A549 (cell line): ENCODE measurements at regions not wholly inside any gene's neighbourhood (a gene's known extent, or its start where the extent isn't known, plus 50 kb on each side); places are given as distances from the start of the nearest gene placed in this dataset.
"Not testable (repeated sequence)": the region's sequence is repeated elsewhere in the genome, so short reads cannot be mapped to it uniquely, and the experiment has no call there.

Experiments used
- ATAC-seq, 2 experiments: fragments of 200-7000 bp in 1 of 2; fragments of >200 bp in 1 of 2; cut with Nextera tagmentation in 1 of 2; cut with Tn5 transposase in 1 of 2; 3 replicates each; pipeline versions ENCODE4 v1.8.0 to v1.9.1; 2018 to 2020; ENCODE audit warnings: mild to moderate bottlenecking in 1 of 2, moderate library complexity in 1 of 2
- CTCF ChIA-PET: fragments of 300-600 bp; sonication (Branson Sonifier 250); formaldehyde crosslinking; extraction: SDS; loops from one replicate; lab custom pipeline; 2021; ENCODE audit warnings: antibody characterized with exemption, inconsistent platforms; lab: Yijun Ruan, JAX
- POLR2A ChIA-PET: fragments of 350-600 bp; formaldehyde crosslinking; extraction: SDS; loops from one replicate; lab custom pipeline; 2021; ENCODE audit warnings: antibody characterized with exemption, inconsistent platforms; lab: Yijun Ruan, JAX
- DNase-seq, 2 experiments: peaks; one replicate each; pipeline versions ENCODE4 v3.0.0 to v3.0.0-alpha.2; 2011 to 2016; ENCODE audit warnings: low read depth in 1 of 2, low spot score in 1 of 2
- FAIRE-seq: peaks from 2 replicates; lab custom pipeline; 2011; peaks lifted over from hg19 to GRCh38; lab: Jason Lieb, UNC
- H3K27ac ChIP-seq, 2 experiments: fragments of >200 bp; sonication (Bioruptor Twin); formaldehyde crosslinking; 3 replicates each; pipeline ENCODE4 v1.5.1; 2016 to 2017
- H3K4me1 ChIP-seq: fragments of >200 bp; sonication (Bioruptor Twin); formaldehyde crosslinking; 3 replicates; pipeline ENCODE4 v1.6.1; 2016
- H3K4me2 ChIP-seq: fragments of >200 bp; sonication (Bioruptor Twin); formaldehyde crosslinking; 3 replicates; pipeline ENCODE4 v1.6.1; 2016
- H3K4me3 ChIP-seq: fragments of >200 bp; sonication (Bioruptor Twin); formaldehyde crosslinking; 3 replicates; pipeline ENCODE4 v1.5.1; 2016
- H3K9me3 ChIP-seq: fragments of >200 bp; sonication (Bioruptor Twin); formaldehyde crosslinking; 3 replicates; pipeline ENCODE4 v1.6.1; 2016
- CBX8 ChIP-seq: fragments of 200-600 bp; sonication (generic); IDR thresholded peaks from 2 replicates; pipeline ENCODE4 v1.6.1; 2016
- E2F6 ChIP-seq: IDR thresholded peaks from 2 replicates; pipeline ENCODE4 v1.6.1; 2012; ENCODE audit warnings: low read depth, borderline replicate concordance
- ESRRA ChIP-seq: fragments of 150-350 bp; IDR thresholded peaks from 2 replicates; pipeline ENCODE4 v1.6.1; 2014; ENCODE audit warnings: mild to moderate bottlenecking, low read length, borderline replicate concordance
- FOSB ChIP-seq: fragments of 250-450 bp; sonication (Bioruptor Pico); IDR thresholded peaks from 2 replicates; pipeline ENCODE4 v1.5.0; 2020; ENCODE audit warnings: mild to moderate bottlenecking, moderate library complexity
- GATA3 ChIP-seq: IDR thresholded peaks from 2 replicates; pipeline ENCODE4 v1.6.1; 2012; ENCODE audit warnings: borderline replicate concordance
- HES2 ChIP-seq: fragments of >200 bp; sonication (Bioruptor Twin); formaldehyde crosslinking; IDR thresholded peaks from 2 replicates; pipeline ENCODE4 v1.6.1; 2016
- HOXA7 ChIP-seq: fragments of 250-450 bp; sonication (Bioruptor Pico); IDR thresholded peaks from 2 replicates; pipeline ENCODE4 v1.5.0; 2020; ENCODE audit warnings: mild to moderate bottlenecking, moderate library complexity
- HOXB5 ChIP-seq: fragments of 250-450 bp; sonication (Bioruptor Pico); IDR thresholded peaks from 2 replicates; pipeline ENCODE4 v1.5.0; 2020; ENCODE audit warnings: mild to moderate bottlenecking, moderate library complexity
- JUN ChIP-seq, 2 experiments: fragments of >200 bp; sonication (Bioruptor Twin); formaldehyde crosslinking; IDR thresholded peaks; 2 replicates in 1 of 2; 3 replicates in 1 of 2; pipeline ENCODE4 v1.6.1; 2016 to 2017
- MAX ChIP-seq: IDR thresholded peaks from 2 replicates; pipeline ENCODE4 v1.6.1; 2012
- MAZ ChIP-seq: fragments of 150-350 bp; IDR thresholded peaks from 2 replicates; pipeline ENCODE4 v1.6.1; 2014; ENCODE audit warnings: antibody characterized with exemption, low read depth, low read length, borderline replicate concordance
- MYC ChIP-seq: IDR thresholded peaks from 2 replicates; pipeline ENCODE4 v1.6.1; 2012; ENCODE audit warnings: mild to moderate bottlenecking, inconsistent platforms, low read length, improper control_type of control experiment, borderline replicate concordance
- NFE2L2 ChIP-seq: fragments of 150-350 bp; conservative IDR thresholded peaks from 2 replicates; pipeline ENCODE4 v1.6.1; 2014; ENCODE audit warnings: low read length
- REST ChIP-seq: fragments of 200-600 bp; sonication (generic); IDR thresholded peaks from 2 replicates; pipeline ENCODE4 v1.6.1; 2016; ENCODE audit warnings: antibody characterized with exemption, mild to moderate bottlenecking, moderate library complexity
- RFX5 ChIP-seq: fragments of 450-650 bp; IDR thresholded peaks from 2 replicates; pipeline ENCODE4 v1.7.1; 2014; ENCODE audit warnings: antibody characterized with exemption, mild to moderate bottlenecking, moderate library complexity
- RNF2 ChIP-seq: fragments of 200-600 bp; sonication (generic); IDR thresholded peaks from 2 replicates; pipeline ENCODE4 v1.6.1; 2016; ENCODE audit warnings: low read depth, mild to moderate bottlenecking, antibody characterized with exemption, moderate library complexity, borderline replicate concordance
- SMC3 ChIP-seq: fragments of >200 bp; sonication (Bioruptor Twin); formaldehyde crosslinking; IDR thresholded peaks from 3 replicates; pipeline ENCODE4 v1.6.1; 2018; ENCODE audit warnings: inconsistent platforms
- SREBF2 ChIP-seq: fragments of 450-650 bp; IDR thresholded peaks from 2 replicates; pipeline ENCODE4 v1.6.1; 2014; ENCODE audit warnings: mild to moderate bottlenecking, moderate library complexity
- TFCP2L1 ChIP-seq: fragments of 250-450 bp; sonication (Bioruptor Pico); IDR thresholded peaks from 2 replicates; pipeline ENCODE4 v1.5.0; 2021; ENCODE audit warnings: mild to moderate bottlenecking
- TP53 ChIP-seq: fragments of 250-450 bp; sonication (Bioruptor Pico); IDR thresholded peaks from 2 replicates; pipeline ENCODE4 v1.5.0; 2021; ENCODE audit warnings: mild to moderate bottlenecking, moderate library complexity
- ZC3H11A ChIP-seq: fragments of 450-650 bp; IDR thresholded peaks from 2 replicates; pipeline ENCODE4 v1.6.1; 2014; ENCODE audit warnings: antibody characterized with exemption, mild to moderate bottlenecking
- ZFP36 ChIP-seq: fragments of 450-650 bp; IDR thresholded peaks from 2 replicates; pipeline ENCODE4 v1.6.1; 2014; ENCODE audit warnings: borderline replicate concordance; ENCODE audit not compliant: partially characterized antibody
- WGBS: methylation state at CpG from one replicate; pipeline ENCODE4 v1.1.6; 2017; ENCODE audit errors: missing lambda C conversion rate; 5-methylcytosine and 5-hydroxymethylcytosine counted together
- TF ChIP-seq, protein P1 (sequence below): fragments of 250-450 bp; sonication (Bioruptor Pico); IDR thresholded peaks from 2 replicates; pipeline ENCODE4 v1.5.0; 2020; ENCODE audit warnings: low read depth, mild to moderate bottlenecking, moderate library complexity

DNA sequence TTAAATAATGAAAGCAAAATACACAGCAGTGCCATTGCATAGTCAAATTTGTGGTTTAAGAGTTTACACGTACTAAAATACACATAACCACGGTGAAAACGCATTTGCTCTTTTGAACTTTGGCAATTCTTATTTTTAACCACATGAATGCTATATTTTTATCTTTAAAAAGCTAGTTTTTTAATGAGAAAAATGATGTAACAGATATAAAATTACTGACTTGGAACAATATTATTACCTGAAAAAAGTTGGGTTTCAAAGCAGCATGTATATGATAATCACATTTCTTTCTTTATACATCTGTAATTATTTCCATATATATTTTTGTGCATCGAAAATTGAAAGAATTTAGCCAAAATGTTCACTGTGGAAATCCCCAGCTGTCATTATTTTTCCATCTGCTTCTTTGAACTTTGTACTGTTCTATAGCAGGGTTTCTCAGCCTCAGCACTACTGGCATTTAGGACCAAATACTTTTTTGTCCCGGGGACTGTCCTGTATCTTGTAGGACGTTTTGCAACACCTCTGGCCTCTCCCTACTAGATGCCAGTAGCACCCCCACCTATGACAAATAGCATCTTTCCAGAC is 75.9 kb upstream of the CAB39 start:
- FAIRE-seq (no peak), DNase-seq (no peak), ATAC-seq (no peak)
- TF ChIP-seq CBX8 (no peak), ZFP36 (no peak)
- Histone ChIP-seq H3K27ac (no peak overlapping the region), H3K4me2 (no peak overlapping the region), H3K9me3 (no peaks in the 10 kb centered on the region), H3K4me1 (no peaks in the 10 kb centered on the region), H3K4me3 (no peak overlapping the region)
- ChIA-PET POLR2A (no interaction called here), CTCF (no interaction called here)
- WGBS, result 34% methylated on average over 6 of the region's 6 CpGs

DNA sequence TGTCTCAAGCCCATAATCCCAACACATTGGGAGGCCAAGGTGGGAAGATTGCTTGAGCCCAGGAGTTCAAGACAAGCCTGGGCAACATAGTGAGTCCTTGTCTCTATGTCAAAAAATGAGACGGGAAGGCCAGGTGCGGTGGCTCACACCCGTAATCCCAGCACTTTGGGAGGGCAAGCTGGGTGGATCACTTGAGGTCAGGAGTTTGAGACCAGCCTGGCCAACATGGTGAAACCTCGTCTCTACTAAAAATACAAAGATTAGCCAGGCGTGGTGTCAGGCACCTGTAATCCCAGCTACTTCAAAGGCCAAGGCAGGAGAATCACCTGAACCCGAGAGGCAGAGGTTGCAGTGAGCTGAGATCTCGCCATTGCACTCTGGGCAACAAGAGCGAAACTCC is 75.2 kb upstream of the CAB39 start:
- H3K27ac ChIP-seq, CTCF ChIA-PET, H3K4me2 ChIP-seq, H3K9me3 ChIP-seq, ATAC-seq, H3K4me3 ChIP-seq, DNase-seq, POLR2A ChIA-PET, FAIRE-seq, H3K4me1 ChIP-seq: not testable (repeated sequence)
- 71% methylated on average over 8 of the region's 8 CpGs for WGBS

GRCh38 chr2:230640540-230641011 is 72.1 kb upstream of the CAB39 start:
- TF ChIP-seq TP53 (CRISPR knock-in tag) (no peak), HOXB5 (no peak), SMC3 (no peak), ESRRA (no peak), HOXA7 (no peak), RNF2 (no peak), TFCP2L1 (CRISPR knock-in tag) (no peak), SREBF2 (no peak), MAX (no peak)
- WGBS, result 57% methylated on average over 6 of the region's 6 CpGs
- CTCF ChIA-PET, result interaction anchor here (0.6 to 1.1 kb wide), 2 partner anchors 8 to 632 kb away, joined by 3 read pairs; no protein-coding TSS in a partner anchor
- no peaks in the 10 kb centered on the region for H3K4me1 ChIP-seq
- H3K9me3 ChIP-seq, result no peaks in the 10 kb centered on the region
- H3K27ac ChIP-seq, result no peak overlapping the region
- POLR2A ChIA-PET, result interaction anchor here (0.9 kb wide), 1 partner anchor 13 kb away, joined by 3 read pairs; no protein-coding TSS in a partner anchor
- FAIRE-seq, result no peak
- peak; percentile 13 to 50; a peak in 2 of 6 replicates for ATAC-seq
- H3K4me2 ChIP-seq, result no peak overlapping the region
- DNase-seq, result peak in 1 of 2 experiments; percentile 41
- H3K4me3 ChIP-seq, result no peak overlapping the region

DNA sequence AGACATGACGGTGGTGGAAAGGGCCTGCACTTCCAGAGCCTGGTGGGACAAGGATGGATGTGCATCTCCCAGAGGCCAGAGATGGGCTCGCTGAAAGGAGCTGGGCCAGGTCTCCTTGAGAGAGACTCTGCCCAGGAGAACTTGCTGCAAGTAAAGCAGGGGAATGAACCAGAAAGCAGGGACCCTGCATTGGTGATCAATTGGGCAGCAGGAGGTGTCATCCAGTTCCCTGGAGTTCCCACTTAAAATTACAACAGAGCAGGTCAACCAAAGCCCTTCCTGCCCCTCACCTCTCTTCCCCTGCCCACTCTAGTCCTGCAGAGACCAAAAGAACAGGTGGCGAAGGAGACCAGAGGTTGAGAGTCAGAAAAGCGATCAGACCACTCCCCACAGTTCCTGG is 69.7 kb upstream of the CAB39 start:
- CTCF ChIA-PET, result no interaction called here
- no peak for TF ChIP-seq MAZ
- TF ChIP-seq REST, result no peak
- no peak for TF ChIP-seq RFX5
- no peak for TF ChIP-seq JUN (IDR thresholded peaks at IDR 0.05)
- no peak for TF ChIP-seq NFE2L2
- no peak for TF ChIP-seq MYC
- TF ChIP-seq SREBF2, result no peak
- TF ChIP-seq, protein P1, sequence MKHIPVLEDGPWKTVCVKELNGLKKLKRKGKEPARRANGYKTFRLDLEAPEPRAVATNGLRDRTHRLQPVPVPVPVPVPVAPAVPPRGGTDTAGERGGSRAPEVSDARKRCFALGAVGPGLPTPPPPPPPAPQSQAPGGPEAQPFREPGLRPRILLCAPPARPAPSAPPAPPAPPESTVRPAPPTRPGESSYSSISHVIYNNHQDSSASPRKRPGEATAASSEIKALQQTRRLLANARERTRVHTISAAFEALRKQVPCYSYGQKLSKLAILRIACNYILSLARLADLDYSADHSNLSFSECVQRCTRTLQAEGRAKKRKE (CRISPR knock-in tag), result no peak
- no peak for TF ChIP-seq E2F6
- TF ChIP-seq FOSB (CRISPR knock-in tag), result no peak
- TF ChIP-seq ZC3H11A, result no peak
- TF ChIP-seq SMC3, result no peak
- no peak for TF ChIP-seq GATA3
- no peak for TF ChIP-seq HES2
- TF ChIP-seq TFCP2L1 (CRISPR knock-in tag), result no peak
- ATAC-seq, result no peak
- Histone ChIP-seq H3K4me1 (no peaks in the 10 kb centered on the region), H3K27ac (no peak overlapping the region), H3K9me3 (no peaks in the 10 kb centered on the region), H3K4me2 (no peak overlapping the region), H3K4me3 (no peak overlapping the region)
- POLR2A ChIA-PET, result no interaction called here
- 83% methylated on average over 4 of the region's 4 CpGs for WGBS
- FAIRE-seq, result no peak
- no peak for DNase-seq
